ENCODE measurements at regions not wholly inside any gene's neighbourhood (a gene's known extent, or its start where the extent isn't known, plus 50 kb on each side); places are given as distances from the start of the nearest gene placed in this dataset.

GRCh38 chr10:125332548-125333208 is 172.3 kb upstream of the CTBP2 start:
- TF ChIP-seq, protein P1, sequence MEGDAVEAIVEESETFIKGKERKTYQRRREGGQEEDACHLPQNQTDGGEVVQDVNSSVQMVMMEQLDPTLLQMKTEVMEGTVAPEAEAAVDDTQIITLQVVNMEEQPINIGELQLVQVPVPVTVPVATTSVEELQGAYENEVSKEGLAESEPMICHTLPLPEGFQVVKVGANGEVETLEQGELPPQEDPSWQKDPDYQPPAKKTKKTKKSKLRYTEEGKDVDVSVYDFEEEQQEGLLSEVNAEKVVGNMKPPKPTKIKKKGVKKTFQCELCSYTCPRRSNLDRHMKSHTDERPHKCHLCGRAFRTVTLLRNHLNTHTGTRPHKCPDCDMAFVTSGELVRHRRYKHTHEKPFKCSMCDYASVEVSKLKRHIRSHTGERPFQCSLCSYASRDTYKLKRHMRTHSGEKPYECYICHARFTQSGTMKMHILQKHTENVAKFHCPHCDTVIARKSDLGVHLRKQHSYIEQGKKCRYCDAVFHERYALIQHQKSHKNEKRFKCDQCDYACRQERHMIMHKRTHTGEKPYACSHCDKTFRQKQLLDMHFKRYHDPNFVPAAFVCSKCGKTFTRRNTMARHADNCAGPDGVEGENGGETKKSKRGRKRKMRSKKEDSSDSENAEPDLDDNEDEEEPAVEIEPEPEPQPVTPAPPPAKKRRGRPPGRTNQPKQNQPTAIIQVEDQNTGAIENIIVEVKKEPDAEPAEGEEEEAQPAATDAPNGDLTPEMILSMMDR (IDR thresholded peaks at IDR 0.05): no peak
- no peak for TF ChIP-seq EZH2 (IDR thresholded peaks at IDR 0.05; ENCODE audit: borderline replicate concordance, insufficient read depth, low read depth, low read length, poor library complexity, severe bottlenecking)

Measured in B cell (primary cell).